H1 (cell line): ENCODE measurements at regions not wholly inside any gene's neighbourhood (a gene's known extent, or its start where the extent isn't known, plus 50 kb on each side); places are given as distances from the start of the nearest gene placed in this dataset.

Source experiments
- TF ChIP-seq, protein P1 (sequence below), 3 experiments: IDR thresholded peaks; 1 replicate in 2 of 3; 2 replicates in 1 of 3; pipeline versions ENCODE4 v1.5.1 to v1.6.1; 2011; ENCODE audit warnings: low read length in 3 of 3, mild to moderate bottlenecking in 3 of 3, inconsistent platforms in 2 of 3, low read depth in 1 of 3, moderate library complexity in 1 of 3; ENCODE audit not compliant: insufficient read depth in 1 of 3; ENCODE audit errors: control extremely low read depth in 1 of 3

DNA sequence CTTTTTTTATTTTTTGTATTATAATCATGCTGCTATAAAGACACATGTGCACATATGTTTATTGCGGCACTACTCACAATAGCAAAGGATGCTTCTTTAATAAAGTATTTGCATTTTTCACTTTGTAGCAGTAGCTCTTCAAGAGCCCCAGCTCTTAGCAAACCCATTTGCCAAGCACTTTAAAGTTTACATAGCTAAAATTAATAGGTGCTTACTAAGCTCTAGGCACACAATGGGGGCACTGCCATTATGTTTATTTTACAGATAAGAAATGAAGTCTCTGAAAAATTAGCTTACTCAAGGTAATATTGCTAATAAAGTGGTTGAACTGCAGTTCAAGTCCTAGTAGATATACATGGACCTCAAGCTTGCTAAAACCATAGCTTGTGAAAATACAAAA, 230.3 kb upstream of the ARHGAP24 start (continued):
- TF ChIP-seq, protein P1, sequence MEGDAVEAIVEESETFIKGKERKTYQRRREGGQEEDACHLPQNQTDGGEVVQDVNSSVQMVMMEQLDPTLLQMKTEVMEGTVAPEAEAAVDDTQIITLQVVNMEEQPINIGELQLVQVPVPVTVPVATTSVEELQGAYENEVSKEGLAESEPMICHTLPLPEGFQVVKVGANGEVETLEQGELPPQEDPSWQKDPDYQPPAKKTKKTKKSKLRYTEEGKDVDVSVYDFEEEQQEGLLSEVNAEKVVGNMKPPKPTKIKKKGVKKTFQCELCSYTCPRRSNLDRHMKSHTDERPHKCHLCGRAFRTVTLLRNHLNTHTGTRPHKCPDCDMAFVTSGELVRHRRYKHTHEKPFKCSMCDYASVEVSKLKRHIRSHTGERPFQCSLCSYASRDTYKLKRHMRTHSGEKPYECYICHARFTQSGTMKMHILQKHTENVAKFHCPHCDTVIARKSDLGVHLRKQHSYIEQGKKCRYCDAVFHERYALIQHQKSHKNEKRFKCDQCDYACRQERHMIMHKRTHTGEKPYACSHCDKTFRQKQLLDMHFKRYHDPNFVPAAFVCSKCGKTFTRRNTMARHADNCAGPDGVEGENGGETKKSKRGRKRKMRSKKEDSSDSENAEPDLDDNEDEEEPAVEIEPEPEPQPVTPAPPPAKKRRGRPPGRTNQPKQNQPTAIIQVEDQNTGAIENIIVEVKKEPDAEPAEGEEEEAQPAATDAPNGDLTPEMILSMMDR (IDR thresholded peaks at IDR 0.05; ENCODE audit: control extremely low read depth in 1 of 3, insufficient read depth in 1 of 3, low read depth in 1 of 3, low read length in 3 of 3): no peak
